ENCODE measurements at regions not wholly inside any gene's neighbourhood (a gene's known extent, or its start where the extent isn't known, plus 50 kb on each side); places are given as distances from the start of the nearest gene placed in this dataset.

- no peak for DNase-seq
Observed at GRCh38 chr22:47782328-47783075, 1020.1 kb downstream of the TBC1D22A start.

GRCh38 chr22:47781427-47782111 lies 1019.1 kb downstream of the TBC1D22A start:
- DNase-seq = no peak

GRCh38 chr22:47781024-47781423 lies 1018.6 kb downstream of the TBC1D22A start:
- DNase-seq = no peak

- DNase-seq = no peak
Observed at GRCh38 chr22:47780281-47780875, 1017.9 kb downstream of the TBC1D22A start.

GRCh38 chr22:47779474-47779873 lies 1017.0 kb downstream of the TBC1D22A start:
- no peak for DNase-seq

- no peak for DNase-seq
Observed at GRCh38 chr22:47778160-47778658, 1015.8 kb downstream of the TBC1D22A start.

- DNase-seq = no peak
Observed at GRCh38 chr22:47777426-47777825, 1015.0 kb downstream of the TBC1D22A start.

GRCh38 chr22:47776329-47776728 lies 1013.9 kb downstream of the TBC1D22A start:
- no peak for DNase-seq

- DNase-seq = no peak
Observed at GRCh38 chr22:47775686-47776085, 1013.2 kb downstream of the TBC1D22A start.

GRCh38 chr22:47775191-47775590 lies 1012.7 kb downstream of the TBC1D22A start:
- DNase-seq = no peak

GRCh38 chr22:47773635-47774034 lies 1011.2 kb downstream of the TBC1D22A start:
- no peak for DNase-seq

GRCh38 chr22:47772864-47773263 lies 1010.4 kb downstream of the TBC1D22A start:
- no peak for DNase-seq

- DNase-seq = no peak
Observed at GRCh38 chr22:47769652-47770051, 1007.2 kb downstream of the TBC1D22A start.

- DNase-seq = no peak
Observed at GRCh38 chr22:47768027-47768426, 1005.6 kb downstream of the TBC1D22A start.

GRCh38 chr22:47767403-47767802 lies 1005.0 kb downstream of the TBC1D22A start:
- DNase-seq = no peak

GRCh38 chr22:47765757-47766156 lies 1003.3 kb downstream of the TBC1D22A start:
- no peak for DNase-seq

- no peak for DNase-seq
Observed at GRCh38 chr22:47762141-47762540, 999.7 kb downstream of the TBC1D22A start.

- DNase-seq = no peak
Observed at GRCh38 chr22:47759909-47760308, 997.5 kb downstream of the TBC1D22A start.

GRCh38 chr22:47757741-47758140 lies 995.3 kb downstream of the TBC1D22A start:
- no peak for DNase-seq

- no peak for DNase-seq
Observed at GRCh38 chr22:47750086-47750485, 987.6 kb downstream of the TBC1D22A start.

- DNase-seq = no peak
Observed at GRCh38 chr22:47748957-47749356, 986.5 kb downstream of the TBC1D22A start.

- DNase-seq = no peak
Observed at GRCh38 chr22:47748271-47748670, 985.8 kb downstream of the TBC1D22A start.

- no peak for DNase-seq
Observed at GRCh38 chr22:47740109-47740805, 977.8 kb downstream of the TBC1D22A start.
